Nephron (organoid): ENCODE measurements at regions not wholly inside any gene's neighbourhood (a gene's known extent, or its start where the extent isn't known, plus 50 kb on each side); places are given as distances from the start of the nearest gene placed in this dataset.

Experiments used
- H3K27ac Mint-ChIP-seq, 3 experiments: 2 replicates each; pipeline ENCODE4 v1.8.0; 2020; ENCODE audit warnings: mixed read lengths in 3 of 3, mild to moderate bottlenecking in 2 of 3, moderate library complexity in 1 of 3
- H3K27me3 Mint-ChIP-seq: 2 replicates; pipeline ENCODE4 v1.8.0; 2021; ENCODE audit warnings: low read depth, mild to moderate bottlenecking, moderate library complexity, mixed read lengths
- H3K36me3 Mint-ChIP-seq: 2 replicates; pipeline ENCODE4 v1.8.0; 2020; ENCODE audit warnings: low read depth, mixed read lengths
- H3K4me1 Mint-ChIP-seq: 2 replicates; pipeline ENCODE4 v1.8.0; 2020; ENCODE audit warnings: mixed read lengths
- H3K4me3 Mint-ChIP-seq, 3 experiments: 2 replicates each; pipeline ENCODE4 v1.8.0; 2020; ENCODE audit warnings: mild to moderate bottlenecking in 3 of 3, mixed read lengths in 3 of 3, moderate library complexity in 2 of 3
- H3K9me3 Mint-ChIP-seq: 2 replicates; pipeline ENCODE4 v1.8.0; 2020; ENCODE audit warnings: mixed read lengths
- CTCF ChIP-seq, 3 experiments: fragments of 200-600 bp; sonication (generic); IDR thresholded peaks; one replicate each; pipeline ENCODE4 v1.5.0; 2021; ENCODE audit warnings: antibody characterized with exemption in 3 of 3; ENCODE audit not compliant: unreplicated experiment in 3 of 3

GRCh38 chr9:120315154-120315553, 264.8 kb downstream of the CDK5RAP2 start:
- no peak overlapping the region for H3K27ac Mint-ChIP-seq
- TF ChIP-seq CTCF (IDR thresholded peaks at IDR 0.05; ENCODE audit: unreplicated experiment in 3 of 3), result no peak
- H3K9me3 Mint-ChIP-seq, result peaks cover 10% of the 10 kb centered on the region
- no peak overlapping the region for H3K4me3 Mint-ChIP-seq
- no peaks in the 10 kb centered on the region for H3K4me1 Mint-ChIP-seq
- no peaks in the 10 kb centered on the region for H3K36me3 Mint-ChIP-seq
- H3K27me3 Mint-ChIP-seq, result no peaks in the 10 kb centered on the region

GRCh38 chr9:120312031-120312430, 267.9 kb downstream of the CDK5RAP2 start:
- no peaks in the 10 kb centered on the region for H3K4me1 Mint-ChIP-seq
- no peaks in the 10 kb centered on the region for H3K36me3 Mint-ChIP-seq
- no peak overlapping the region for H3K4me3 Mint-ChIP-seq
- no peak for TF ChIP-seq CTCF (IDR thresholded peaks at IDR 0.05; ENCODE audit: unreplicated experiment in 3 of 3)
- H3K27me3 Mint-ChIP-seq, result no peaks in the 10 kb centered on the region
- H3K27ac Mint-ChIP-seq, result no peak overlapping the region
- H3K9me3 Mint-ChIP-seq, result peaks cover 10% of the 10 kb centered on the region

GRCh38 chr9:120310035-120310434, 269.9 kb downstream of the CDK5RAP2 start:
- Mint-ChIP-seq H3K27me3 (no peaks in the 10 kb centered on the region), H3K27ac (no peak overlapping the region), H3K4me1 (no peaks in the 10 kb centered on the region), H3K9me3 (peaks cover 8% of the 10 kb centered on the region), H3K4me3 (no peak overlapping the region), H3K36me3 (no peaks in the 10 kb centered on the region)
- no peak for TF ChIP-seq CTCF (IDR thresholded peaks at IDR 0.05; ENCODE audit: unreplicated experiment in 3 of 3)

- no peak for TF ChIP-seq CTCF (IDR thresholded peaks at IDR 0.05; ENCODE audit: unreplicated experiment in 3 of 3)
- Mint-ChIP-seq H3K27ac (no peak overlapping the region), H3K36me3 (no peaks in the 10 kb centered on the region), H3K4me3 (no peak overlapping the region), H3K9me3 (peaks cover 5% of the 10 kb centered on the region), H3K4me1 (no peaks in the 10 kb centered on the region), H3K27me3 (no peaks in the 10 kb centered on the region)
Measured at GRCh38 chr9:120308495-120308894, 271.5 kb downstream of the CDK5RAP2 start.

GRCh38 chr9:120307599-120307998, 272.4 kb downstream of the CDK5RAP2 start:
- TF ChIP-seq CTCF (IDR thresholded peaks at IDR 0.05; ENCODE audit: unreplicated experiment in 3 of 3), result no peak
- H3K36me3 Mint-ChIP-seq, result no peaks in the 10 kb centered on the region
- peaks cover 3% of the 10 kb centered on the region for H3K9me3 Mint-ChIP-seq
- H3K4me3 Mint-ChIP-seq, result no peak overlapping the region
- H3K4me1 Mint-ChIP-seq, result no peaks in the 10 kb centered on the region
- H3K27ac Mint-ChIP-seq, result no peak overlapping the region
- no peaks in the 10 kb centered on the region for H3K27me3 Mint-ChIP-seq

- TF ChIP-seq CTCF (IDR thresholded peaks at IDR 0.05; ENCODE audit: unreplicated experiment in 3 of 3), result no peak
- Mint-ChIP-seq H3K27me3 (no peaks in the 10 kb centered on the region), H3K27ac (no peak overlapping the region), H3K4me1 (no peaks in the 10 kb centered on the region), H3K4me3 (no peak overlapping the region), H3K9me3 (peaks cover 3% of the 10 kb centered on the region), H3K36me3 (no peaks in the 10 kb centered on the region)
Measured at GRCh38 chr9:120306561-120306960, 273.4 kb downstream of the CDK5RAP2 start.
